HEK293 (cell line): ENCODE measurements at regions not wholly inside any gene's neighbourhood (a gene's known extent, or its start where the extent isn't known, plus 50 kb on each side); places are given as distances from the start of the nearest gene placed in this dataset.

Source experiments
- CTCF ChIA-PET: fragments of 350-600 bp; formaldehyde crosslinking; extraction: SDS; loops from one replicate; lab custom pipeline; 2021; ENCODE audit warnings: antibody characterized with exemption; lab: Yijun Ruan, JAX
- POLR2A ChIA-PET: fragments of 300-600 bp; formaldehyde crosslinking; extraction: SDS; loops from one replicate; lab custom pipeline; 2020; ENCODE audit warnings: antibody characterized with exemption, inconsistent platforms; lab: Yijun Ruan, JAX
- H3K27ac ChIP-seq: fragments of 200-500 bp; sonication (Bioruptor generic); 2 replicates; pipeline ENCODE4 v1.5.1; 2014; ENCODE audit warnings: low read depth, low read length, control low read depth, inconsistent platforms; ENCODE audit errors: extremely low read depth
- H3K36me3 ChIP-seq, 2 experiments: fragments of 200-500 bp in 1 of 2; sonication (Bioruptor generic) in 1 of 2; 1 replicate in 1 of 2; 2 replicates in 1 of 2; pipeline ENCODE4 v1.5.1; 2014 to 2017; ENCODE audit warnings: inconsistent platforms in 2 of 2, low read length in 2 of 2; ENCODE audit not compliant: control insufficient read depth in 2 of 2, insufficient read depth in 1 of 2
- H3K4me1 ChIP-seq: fragments of 200-500 bp; sonication (Bioruptor generic); 2 replicates; pipeline ENCODE4 v1.5.1; 2014; ENCODE audit warnings: mild to moderate bottlenecking, low read length, inconsistent platforms; ENCODE audit not compliant: control insufficient read depth, insufficient read depth
- H3K4me3 ChIP-seq: 2 replicates; pipeline ENCODE4 v1.5.1; 2011; ENCODE audit warnings: low read depth, mild to moderate bottlenecking, control low read depth, low read length, moderate library complexity
- H3K9me3 ChIP-seq: fragments of 200-500 bp; sonication (Bioruptor generic); 2 replicates; pipeline ENCODE4 v1.5.1; 2014; ENCODE audit warnings: low read depth, low read length, inconsistent platforms; ENCODE audit not compliant: control insufficient read depth, insufficient read depth
- AEBP2 ChIP-seq: fragments of 450-650 bp; formaldehyde crosslinking; IDR thresholded peaks from 2 replicates; pipeline ENCODE4 v1.5.1; 2016; ENCODE audit warnings: missing biosample characterization, missing genetic modification characterization, borderline replicate concordance
- HOXA7 ChIP-seq: sonication (generic); formaldehyde crosslinking; IDR thresholded peaks from 2 replicates; pipeline ENCODE4 v1.8.1; 2022; ENCODE audit warnings: missing genetic modification reagents, borderline replicate concordance
- INSM2 ChIP-seq: fragments of 450-650 bp; formaldehyde crosslinking; IDR thresholded peaks from 2 replicates; pipeline ENCODE4 v1.5.1; 2016; ENCODE audit warnings: missing biosample characterization, missing genetic modification characterization
- TCF7L2 ChIP-seq: IDR thresholded peaks from 2 replicates; pipeline ENCODE4 v1.6.1; 2011; ENCODE audit warnings: low read depth, mild to moderate bottlenecking, inconsistent platforms, low read length, moderate library complexity, borderline replicate concordance
- ZNF140 ChIP-seq: fragments of 450-650 bp; formaldehyde crosslinking; IDR thresholded peaks from 2 replicates; pipeline ENCODE4 v1.5.1; 2016; ENCODE audit warnings: missing biosample characterization, missing genetic modification characterization
- ZNF148 ChIP-seq: fragments of 450-650 bp; formaldehyde crosslinking; IDR thresholded peaks from 2 replicates; pipeline ENCODE4 v1.5.0; 2017; ENCODE audit warnings: missing biosample characterization, missing genetic modification characterization, borderline replicate concordance
- ZNF202 ChIP-seq: fragments of 450-650 bp; formaldehyde crosslinking; IDR thresholded peaks from 2 replicates; pipeline ENCODE4 v1.5.1; 2016; ENCODE audit warnings: missing biosample characterization, missing genetic modification characterization, borderline replicate concordance
- ZNF274 ChIP-seq, 2 experiments: fragments of 200-500 bp in 1 of 2; fragments of 450-650 bp in 1 of 2; sonication (Bioruptor generic) in 1 of 2; formaldehyde crosslinking in 1 of 2; IDR thresholded peaks; 2 replicates each; pipeline versions ENCODE4 v1.5.1 to v1.6.1; 2014 to 2016; ENCODE audit warnings: borderline replicate concordance in 1 of 2, inconsistent platforms in 1 of 2, low read length in 1 of 2, missing biosample characterization in 1 of 2, missing genetic modification characterization in 1 of 2
- ZNF280D ChIP-seq: fragments of 450-650 bp; formaldehyde crosslinking; IDR thresholded peaks from 2 replicates; pipeline ENCODE4 v1.5.1; 2016; ENCODE audit warnings: missing biosample characterization, missing genetic modification characterization
- ZNF423 ChIP-seq: fragments of 450-650 bp; formaldehyde crosslinking; IDR thresholded peaks from 2 replicates; pipeline ENCODE4 v1.5.1; 2016; ENCODE audit warnings: missing biosample characterization, missing genetic modification characterization
- ZNF433 ChIP-seq: fragments of 450-650 bp; formaldehyde crosslinking; IDR thresholded peaks from 2 replicates; pipeline ENCODE4 v1.5.1; 2016; ENCODE audit warnings: missing biosample characterization, missing genetic modification characterization, low read depth
- ZNF48 ChIP-seq: fragments of 450-650 bp; formaldehyde crosslinking; IDR thresholded peaks from 2 replicates; pipeline ENCODE4 v1.5.1; 2016; ENCODE audit warnings: missing biosample characterization, missing genetic modification characterization
- ZNF558 ChIP-seq: fragments of 450-650 bp; formaldehyde crosslinking; IDR thresholded peaks from 2 replicates; pipeline ENCODE4 v1.5.1; 2016; ENCODE audit warnings: missing biosample characterization, missing genetic modification characterization
- ZSCAN16 ChIP-seq: fragments of 450-650 bp; formaldehyde crosslinking; IDR thresholded peaks from 2 replicates; pipeline ENCODE4 v1.5.1; 2016; ENCODE audit warnings: missing biosample characterization, missing genetic modification characterization
- TF ChIP-seq, protein P1 (sequence below): fragments of 450-650 bp; formaldehyde crosslinking; IDR thresholded peaks from 2 replicates; pipeline ENCODE4 v1.5.1; 2016; ENCODE audit warnings: missing biosample characterization, missing genetic modification characterization
- TF ChIP-seq, protein P2 (sequence below): fragments of 450-650 bp; formaldehyde crosslinking; IDR thresholded peaks from 2 replicates; pipeline ENCODE4 v1.5.1; 2017; ENCODE audit warnings: missing biosample characterization, missing genetic modification characterization
- TF ChIP-seq, protein P3 (sequence below): fragments of 450-650 bp; formaldehyde crosslinking; IDR thresholded peaks from 2 replicates; pipeline ENCODE4 v1.5.1; 2017; ENCODE audit warnings: missing biosample characterization, missing genetic modification characterization

DNA sequence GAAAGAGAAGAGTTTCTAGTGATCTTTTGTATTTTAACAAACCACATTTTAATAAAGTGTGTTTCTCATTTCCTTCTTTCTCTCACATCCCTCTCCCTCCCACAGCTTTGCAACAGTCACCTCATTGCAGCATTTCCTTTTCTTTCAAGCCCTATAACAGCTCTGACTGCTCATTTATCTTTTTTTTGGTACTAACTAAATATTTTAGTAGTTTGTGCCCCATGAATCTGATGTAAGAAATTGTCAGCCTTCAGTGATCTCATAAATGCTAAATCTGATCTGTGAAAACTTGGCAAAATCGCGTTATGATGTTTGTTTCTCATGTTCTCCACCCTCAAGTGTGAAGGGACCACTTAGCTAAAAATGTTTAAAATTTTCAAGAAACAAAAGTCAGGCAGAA lies 258.5 kb upstream of the SLIT2 start (continued):
- TF ChIP-seq ZNF280D (tag by site-specific recombination), result no peak

DNA sequence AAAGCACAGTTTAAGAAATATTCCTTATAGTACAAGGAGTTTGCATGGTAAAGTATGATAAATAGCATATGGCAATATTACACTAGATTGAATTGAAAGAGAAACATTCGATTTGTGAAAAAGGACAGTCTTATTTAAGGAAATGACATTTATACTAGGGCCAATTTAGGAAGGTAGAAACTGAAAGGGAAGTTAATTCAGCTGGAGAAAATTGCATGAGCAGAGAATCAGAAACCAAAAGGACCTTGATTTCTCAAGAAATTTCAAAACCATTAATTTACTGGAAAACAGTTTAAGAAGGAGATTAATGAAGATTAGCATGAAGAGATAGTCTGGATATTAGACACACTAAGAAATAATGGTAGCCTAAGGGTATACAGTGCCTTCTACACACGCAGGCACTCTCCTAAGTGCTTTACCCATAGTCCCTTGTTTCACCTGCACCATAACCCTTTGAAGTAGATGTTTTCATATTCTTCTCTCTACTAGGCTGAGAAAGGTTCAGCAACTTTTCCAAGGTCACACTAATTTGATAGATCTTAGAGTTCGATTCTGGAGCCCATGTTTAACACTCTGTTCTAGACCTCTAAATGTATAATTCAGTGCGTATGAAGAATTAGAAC lies 259.1 kb upstream of the SLIT2 start:
- no peak overlapping the region for H3K4me3 ChIP-seq
- H3K27ac ChIP-seq, result no peak overlapping the region
- TF ChIP-seq ZNF148 (tag by site-specific recombination), result no peak
- no peak for TF ChIP-seq ZNF48 (tag by site-specific recombination)
- TF ChIP-seq, protein P1, sequence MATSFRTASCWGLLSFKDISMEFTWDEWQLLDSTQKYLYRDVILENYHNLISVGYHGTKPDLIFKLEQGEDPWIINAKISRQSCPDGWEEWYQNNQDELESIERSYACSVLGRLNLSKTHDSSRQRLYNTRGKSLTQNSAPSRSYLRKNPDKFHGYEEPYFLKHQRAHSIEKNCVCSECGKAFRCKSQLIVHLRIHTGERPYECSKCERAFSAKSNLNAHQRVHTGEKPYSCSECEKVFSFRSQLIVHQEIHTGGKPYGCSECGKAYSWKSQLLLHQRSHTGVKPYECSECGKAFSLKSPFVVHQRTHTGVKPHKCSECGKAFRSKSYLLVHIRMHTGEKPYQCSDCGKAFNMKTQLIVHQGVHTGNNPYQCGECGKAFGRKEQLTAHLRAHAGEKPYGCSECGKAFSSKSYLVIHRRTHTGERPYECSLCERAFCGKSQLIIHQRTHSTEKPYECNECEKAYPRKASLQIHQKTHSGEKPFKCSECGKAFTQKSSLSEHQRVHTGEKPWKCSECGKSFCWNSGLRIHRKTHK (tag by site-specific recombination), result no peak
- no peak for TF ChIP-seq ZNF423
- POLR2A ChIA-PET, result no interaction called here
- no peaks in the 10 kb centered on the region for H3K4me1 ChIP-seq
- CTCF ChIA-PET, result no interaction called here
- no peaks in the 10 kb centered on the region for H3K9me3 ChIP-seq
- no peaks in the 10 kb centered on the region for H3K36me3 ChIP-seq

- CTCF ChIA-PET, result no interaction called here
- Histone ChIP-seq H3K4me1 (no peaks in the 10 kb centered on the region), H3K9me3 (no peaks in the 10 kb centered on the region), H3K4me3 (no peak overlapping the region), H3K36me3 (no peaks in the 10 kb centered on the region), H3K27ac (no peak overlapping the region)
- POLR2A ChIA-PET, result no interaction called here
- TF ChIP-seq, protein P2, sequence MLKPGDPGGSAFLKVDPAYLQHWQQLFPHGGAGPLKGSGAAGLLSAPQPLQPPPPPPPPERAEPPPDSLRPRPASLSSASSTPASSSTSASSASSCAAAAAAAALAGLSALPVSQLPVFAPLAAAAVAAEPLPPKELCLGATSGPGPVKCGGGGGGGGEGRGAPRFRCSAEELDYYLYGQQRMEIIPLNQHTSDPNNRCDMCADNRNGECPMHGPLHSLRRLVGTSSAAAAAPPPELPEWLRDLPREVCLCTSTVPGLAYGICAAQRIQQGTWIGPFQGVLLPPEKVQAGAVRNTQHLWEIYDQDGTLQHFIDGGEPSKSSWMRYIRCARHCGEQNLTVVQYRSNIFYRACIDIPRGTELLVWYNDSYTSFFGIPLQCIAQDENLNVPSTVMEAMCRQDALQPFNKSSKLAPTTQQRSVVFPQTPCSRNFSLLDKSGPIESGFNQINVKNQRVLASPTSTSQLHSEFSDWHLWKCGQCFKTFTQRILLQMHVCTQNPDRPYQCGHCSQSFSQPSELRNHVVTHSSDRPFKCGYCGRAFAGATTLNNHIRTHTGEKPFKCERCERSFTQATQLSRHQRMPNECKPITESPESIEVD (tag by site-specific recombination), result no peak
- TF ChIP-seq ZNF433 (tag by site-specific recombination) (no peak), ZNF140 (tag by site-specific recombination) (no peak), ZNF202 (tag by site-specific recombination) (no peak), AEBP2 (tag by site-specific recombination) (no peak), INSM2 (tag by site-specific recombination) (no peak), HOXA7 (CRISPR knock-in tag) (no peak), ZNF274 (IDR thresholded peaks at IDR 0.05; ENCODE audit: low read length) (no peak), ZNF274 (tag by site-specific recombination; IDR thresholded peaks at IDR 0.05; ENCODE audit: borderline replicate concordance) (no peak), ZSCAN16 (tag by site-specific recombination) (no peak), ZNF558 (tag by site-specific recombination) (no peak), TCF7L2 (no peak)
- TF ChIP-seq, protein P3, sequence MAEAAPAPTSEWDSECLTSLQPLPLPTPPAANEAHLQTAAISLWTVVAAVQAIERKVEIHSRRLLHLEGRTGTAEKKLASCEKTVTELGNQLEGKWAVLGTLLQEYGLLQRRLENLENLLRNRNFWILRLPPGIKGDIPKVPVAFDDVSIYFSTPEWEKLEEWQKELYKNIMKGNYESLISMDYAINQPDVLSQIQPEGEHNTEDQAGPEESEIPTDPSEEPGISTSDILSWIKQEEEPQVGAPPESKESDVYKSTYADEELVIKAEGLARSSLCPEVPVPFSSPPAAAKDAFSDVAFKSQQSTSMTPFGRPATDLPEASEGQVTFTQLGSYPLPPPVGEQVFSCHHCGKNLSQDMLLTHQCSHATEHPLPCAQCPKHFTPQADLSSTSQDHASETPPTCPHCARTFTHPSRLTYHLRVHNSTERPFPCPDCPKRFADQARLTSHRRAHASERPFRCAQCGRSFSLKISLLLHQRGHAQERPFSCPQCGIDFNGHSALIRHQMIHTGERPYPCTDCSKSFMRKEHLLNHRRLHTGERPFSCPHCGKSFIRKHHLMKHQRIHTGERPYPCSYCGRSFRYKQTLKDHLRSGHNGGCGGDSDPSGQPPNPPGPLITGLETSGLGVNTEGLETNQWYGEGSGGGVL (tag by site-specific recombination), result no peak
Measured at GRCh38 chr4:19987746-19988145, 264.0 kb upstream of the SLIT2 start.
